ENCODE measurements at regions not wholly inside any gene's neighbourhood (a gene's known extent, or its start where the extent isn't known, plus 50 kb on each side); places are given as distances from the start of the nearest gene placed in this dataset.

GRCh38 chr5:136636001-136636400 is 270.7 kb upstream of the TRPC7 start:
- TF ChIP-seq KDM1A (IDR thresholded peaks at IDR 0.05; ENCODE audit: low read depth) (no peak), MAFK (IDR thresholded peaks at IDR 0.05; ENCODE audit: partially characterized antibody) (no peak), PBX3 (IDR thresholded peaks at IDR 0.05) (no peak)

Data from A549 (cell line).